ENCODE measurements at regions not wholly inside any gene's neighbourhood (a gene's known extent, or its start where the extent isn't known, plus 50 kb on each side); places are given as distances from the start of the nearest gene placed in this dataset.

DNA sequence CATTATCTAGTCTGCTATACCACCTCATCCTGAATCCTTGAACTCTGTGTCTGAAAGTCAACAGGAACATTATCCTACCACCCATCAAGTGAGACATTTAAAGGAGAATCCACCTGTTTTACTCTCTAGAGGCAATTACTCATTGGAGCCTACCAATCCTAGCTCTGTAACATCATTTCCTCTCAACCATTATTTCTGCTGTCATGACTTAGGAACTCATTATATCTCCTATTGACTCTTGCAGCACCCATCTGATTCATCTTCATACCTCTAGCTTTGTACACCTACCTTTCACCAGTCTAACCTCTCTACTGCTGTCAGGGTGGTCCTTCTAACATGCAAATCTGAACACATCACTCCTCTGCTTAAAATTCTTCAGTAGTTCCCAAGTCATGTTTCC, 481.5 kb downstream of the NFIB start:
- no peak for TF ChIP-seq EZH2phosphoT487 (IDR thresholded peaks at IDR 0.05; ENCODE audit: insufficient read depth, low read depth)
- TF ChIP-seq EZH2 (IDR thresholded peaks at IDR 0.05; ENCODE audit: insufficient read depth, poor library complexity, severe bottlenecking), result no peak

All from GM23248 (cell line).